ENCODE measurements at regions not wholly inside any gene's neighbourhood (a gene's known extent, or its start where the extent isn't known, plus 50 kb on each side); places are given as distances from the start of the nearest gene placed in this dataset.

DNA sequence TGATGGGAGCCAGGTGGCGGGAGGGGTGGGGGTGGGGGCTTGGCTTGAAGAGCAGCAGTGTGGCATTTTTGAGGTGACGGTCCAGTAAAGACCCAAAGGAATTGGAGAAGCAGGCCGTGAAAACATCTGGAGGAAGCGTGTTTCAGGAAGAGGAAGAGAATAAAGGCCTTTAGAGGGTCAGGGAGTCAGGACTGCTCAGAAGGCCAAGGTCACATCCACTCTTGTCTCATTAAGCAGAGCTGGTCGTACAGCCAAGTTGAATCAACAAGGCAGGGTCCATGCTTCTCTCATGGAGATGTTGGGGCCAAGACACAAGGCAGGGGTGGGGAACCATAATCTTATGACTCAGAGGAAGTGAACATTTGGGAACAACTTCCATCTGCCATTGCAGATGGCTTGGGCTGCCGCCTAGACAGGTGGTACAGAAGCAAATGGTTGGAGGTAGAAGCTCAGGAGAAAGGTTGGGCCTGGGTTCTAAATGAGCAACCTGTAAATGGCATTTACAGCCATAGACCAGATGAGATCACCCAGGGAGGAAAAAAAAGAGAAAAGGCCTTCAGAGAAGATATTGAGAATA lies 179.6 kb downstream of the TTLL2 start:
- TF ChIP-seq, protein P1, sequence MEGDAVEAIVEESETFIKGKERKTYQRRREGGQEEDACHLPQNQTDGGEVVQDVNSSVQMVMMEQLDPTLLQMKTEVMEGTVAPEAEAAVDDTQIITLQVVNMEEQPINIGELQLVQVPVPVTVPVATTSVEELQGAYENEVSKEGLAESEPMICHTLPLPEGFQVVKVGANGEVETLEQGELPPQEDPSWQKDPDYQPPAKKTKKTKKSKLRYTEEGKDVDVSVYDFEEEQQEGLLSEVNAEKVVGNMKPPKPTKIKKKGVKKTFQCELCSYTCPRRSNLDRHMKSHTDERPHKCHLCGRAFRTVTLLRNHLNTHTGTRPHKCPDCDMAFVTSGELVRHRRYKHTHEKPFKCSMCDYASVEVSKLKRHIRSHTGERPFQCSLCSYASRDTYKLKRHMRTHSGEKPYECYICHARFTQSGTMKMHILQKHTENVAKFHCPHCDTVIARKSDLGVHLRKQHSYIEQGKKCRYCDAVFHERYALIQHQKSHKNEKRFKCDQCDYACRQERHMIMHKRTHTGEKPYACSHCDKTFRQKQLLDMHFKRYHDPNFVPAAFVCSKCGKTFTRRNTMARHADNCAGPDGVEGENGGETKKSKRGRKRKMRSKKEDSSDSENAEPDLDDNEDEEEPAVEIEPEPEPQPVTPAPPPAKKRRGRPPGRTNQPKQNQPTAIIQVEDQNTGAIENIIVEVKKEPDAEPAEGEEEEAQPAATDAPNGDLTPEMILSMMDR (IDR thresholded peaks at IDR 0.05), result no peak
- TF ChIP-seq POLR2AphosphoS5 (IDR thresholded peaks at IDR 0.05) (no peak), POLR2A (IDR thresholded peaks at IDR 0.05) (no peak), EP300 (IDR thresholded peaks at IDR 0.05) (no peak)
- H3K27me3 ChIP-seq, result peaks cover 8% of the 10 kb centered on the region
- ATAC-seq, result peak; percentile 48
- H3K9me3 ChIP-seq, result no peaks in the 10 kb centered on the region
- no peak overlapping the region for H3K27ac ChIP-seq
- no peaks in the 10 kb centered on the region for H3K4me1 ChIP-seq
- no peak overlapping the region for H3K4me3 ChIP-seq
- WGBS, 2 donors (ENCODE audit: low coverage in 1 of 2), result 33% methylated on average over 5 of the region's 6 CpGs; no CpG with 5 or more reads in 1 of the 2 donors
- H3K36me3 ChIP-seq, result no peaks in the 10 kb centered on the region

DNA sequence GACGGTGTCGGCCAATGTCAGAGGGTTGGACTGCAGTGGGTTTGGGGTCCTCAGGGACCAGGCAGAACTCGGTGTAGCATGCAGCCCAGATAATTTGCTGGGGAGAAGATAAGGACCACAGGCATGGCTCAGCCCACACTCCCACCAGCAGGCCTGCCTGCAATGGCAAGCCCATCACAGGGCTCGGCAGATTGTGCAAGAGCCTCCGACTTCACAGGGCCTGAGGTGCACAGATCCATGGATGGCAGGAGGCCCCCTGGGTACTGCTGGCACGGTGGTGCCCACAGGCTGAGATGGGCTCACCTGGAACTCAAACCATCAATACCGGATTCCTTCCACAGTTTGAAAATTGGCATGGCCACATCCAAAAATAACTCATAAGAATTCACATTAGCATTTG lies 180.3 kb downstream of the TTLL2 start:
- no peak overlapping the region for H3K4me3 ChIP-seq
- no peaks in the 10 kb centered on the region for H3K36me3 ChIP-seq
- TF ChIP-seq EP300 (IDR thresholded peaks at IDR 0.05) (no peak), POLR2A (IDR thresholded peaks at IDR 0.05) (no peak), POLR2AphosphoS5 (IDR thresholded peaks at IDR 0.05) (no peak)
- TF ChIP-seq, protein P1 (IDR thresholded peaks at IDR 0.05), result no peak
- 68 to 94% methylated on average over 3 to 5 of the region's 7 CpGs for WGBS, 2 donors (ENCODE audit: low coverage in 1 of 2)
- no peak for ATAC-seq
- H3K27me3 ChIP-seq, result peaks cover 15% of the 10 kb centered on the region
- H3K4me1 ChIP-seq, result no peaks in the 10 kb centered on the region
- H3K27ac ChIP-seq, result no peak overlapping the region
- H3K9me3 ChIP-seq, result no peaks in the 10 kb centered on the region

DNA sequence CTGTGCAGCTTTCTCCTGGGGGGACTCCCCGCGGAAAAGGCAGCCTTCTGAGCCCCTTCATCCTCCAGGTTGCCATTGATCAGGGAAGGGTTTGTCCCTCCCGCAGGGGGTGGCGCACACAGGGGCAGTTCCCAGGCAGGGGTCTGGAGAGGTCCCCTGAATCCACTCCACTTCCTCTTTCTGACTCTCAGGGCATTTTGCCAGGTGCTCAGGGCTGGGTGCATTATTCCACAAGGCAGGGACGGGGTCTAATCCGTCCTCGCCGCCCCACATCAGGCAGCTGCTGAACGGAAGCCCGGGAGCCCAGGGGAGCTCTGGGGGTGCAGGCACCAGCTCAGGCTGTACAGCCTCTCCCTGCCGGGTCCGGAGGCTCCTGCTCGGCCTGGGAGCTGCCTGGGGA lies 180.9 kb downstream of the TTLL2 start:
- TF ChIP-seq EP300 (IDR thresholded peaks at IDR 0.05) (no peak), POLR2A (IDR thresholded peaks at IDR 0.05) (no peak), POLR2AphosphoS5 (IDR thresholded peaks at IDR 0.05) (no peak)
- TF ChIP-seq, protein P1 (IDR thresholded peaks at IDR 0.05), result no peak
- no peak for ATAC-seq

DNA sequence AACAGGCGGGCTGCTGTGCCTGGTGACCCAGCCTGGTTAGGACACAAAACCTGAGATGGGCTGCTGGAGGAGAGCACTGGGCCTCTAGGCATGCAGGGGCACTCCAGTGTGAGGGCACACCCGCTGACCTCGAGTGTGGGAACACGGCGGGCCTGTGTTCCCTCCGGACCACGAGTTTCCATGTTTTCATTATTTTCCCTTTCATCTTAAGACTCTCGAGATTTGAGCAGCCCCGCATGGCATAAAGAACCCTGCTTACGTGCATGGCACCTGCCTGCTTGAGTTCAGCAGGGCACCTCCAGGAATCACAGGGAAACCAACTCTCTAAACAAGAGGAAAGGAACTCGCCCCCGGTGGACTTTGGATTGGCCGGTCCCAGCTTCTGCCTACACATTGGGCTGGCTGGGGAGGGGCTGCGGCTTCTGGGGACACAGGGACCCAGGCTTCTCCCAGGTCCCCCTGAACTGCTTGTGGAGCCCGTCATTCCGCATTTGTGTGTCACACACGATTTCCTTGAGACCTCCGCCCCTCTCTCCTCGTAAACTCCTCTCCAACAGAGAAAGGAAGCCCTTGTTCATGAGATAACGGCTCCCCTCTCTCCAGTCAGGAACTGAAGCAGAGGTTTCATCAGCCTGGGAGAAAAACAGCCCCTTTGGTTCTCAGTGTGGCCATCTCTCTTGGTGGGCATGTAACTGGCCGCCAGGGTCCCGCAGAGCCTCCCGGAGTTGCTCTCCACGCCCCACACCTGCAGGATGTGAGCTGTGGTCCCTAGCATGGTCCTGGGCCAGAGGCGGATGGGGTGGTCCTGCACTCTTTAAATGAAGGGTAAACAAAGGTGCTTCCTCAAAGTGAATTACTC lies 181.8 kb downstream of the TTLL2 start:
- no peak overlapping the region for H3K4me3 ChIP-seq
- H3K36me3 ChIP-seq, result no peaks in the 10 kb centered on the region
- no peak overlapping the region for H3K27ac ChIP-seq
- ATAC-seq, result no peak
- peaks cover 24% of the 10 kb centered on the region for H3K27me3 ChIP-seq
- 92 to 100% methylated on average over 4 to 9 of the region's 25 CpGs for whole genome bisulfite sequencing, 2 donors (ENCODE audit: low coverage in 1 of 2)
- TF ChIP-seq POLR2A (IDR thresholded peaks at IDR 0.05), result no peak
- TF ChIP-seq EP300 (IDR thresholded peaks at IDR 0.05), result no peak
- TF ChIP-seq, protein P1 (IDR thresholded peaks at IDR 0.05), result no peak
- no peaks in the 10 kb centered on the region for H3K4me1 ChIP-seq
- H3K9me3 ChIP-seq, result no peaks in the 10 kb centered on the region

More for the DNA sequence above, 180.9 kb downstream of the TTLL2 start:
- no peak overlapping the region for H3K27ac ChIP-seq
- H3K9me3 ChIP-seq, result no peaks in the 10 kb centered on the region
- H3K4me3 ChIP-seq, result no peak overlapping the region
- no CpG with 5 or more reads among the region's 13 CpGs for WGBS, 2 donors (ENCODE audit: low coverage in 1 of 2)
- peaks cover 18% of the 10 kb centered on the region for H3K27me3 ChIP-seq
- H3K4me1 ChIP-seq, result no peaks in the 10 kb centered on the region
- H3K36me3 ChIP-seq, result no peaks in the 10 kb centered on the region
